ENCODE measurements at regions not wholly inside any gene's neighbourhood (a gene's known extent, or its start where the extent isn't known, plus 50 kb on each side); places are given as distances from the start of the nearest gene placed in this dataset.

DNA sequence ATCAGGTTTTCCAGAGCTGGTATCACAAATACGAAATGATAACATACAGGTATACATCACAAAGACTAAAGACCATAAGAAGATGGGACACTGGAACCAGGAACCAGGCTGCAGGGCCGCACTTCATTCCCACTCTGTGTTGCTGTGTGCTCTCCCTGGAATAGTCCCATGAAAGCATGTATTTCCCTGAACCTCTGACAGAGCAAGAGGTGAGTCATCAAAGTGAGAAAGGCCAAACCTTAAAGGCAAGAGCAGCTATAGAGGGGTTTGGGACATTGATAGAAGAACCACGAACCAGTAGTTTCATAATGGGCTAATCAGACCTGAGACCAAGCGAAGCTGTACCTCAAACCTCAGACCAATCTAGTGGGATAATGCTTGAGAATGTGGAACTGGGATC lies 283.0 kb upstream of the PRKD1 start:
- Mint-ChIP-seq H3K27ac (ENCODE audit: unreplicated experiment) (no peak overlapping the region), H3K4me1 (ENCODE audit: low read depth, unreplicated experiment) (no peaks in the 10 kb centered on the region), H3K4me3 (ENCODE audit: low read depth, unreplicated experiment) (no peak overlapping the region), H3K27me3 (ENCODE audit: unreplicated experiment) (no peaks in the 10 kb centered on the region), H3K9me3 (ENCODE audit: low read depth, unreplicated experiment) (no peaks in the 10 kb centered on the region), H3K36me3 (ENCODE audit: insufficient read depth, unreplicated experiment) (no peaks in the 10 kb centered on the region)
- CTCF ChIA-PET = no interaction called here
- intact Hi-C loops (cut with micrococcal nuclease; ENCODE audit: unreplicated experiment) = loop anchor here (5.0 to 10.0 kb wide), 2 partner anchors 188 to 1196 kb away; no protein-coding TSS in a partner anchor
- TF ChIP-seq, protein P1, sequence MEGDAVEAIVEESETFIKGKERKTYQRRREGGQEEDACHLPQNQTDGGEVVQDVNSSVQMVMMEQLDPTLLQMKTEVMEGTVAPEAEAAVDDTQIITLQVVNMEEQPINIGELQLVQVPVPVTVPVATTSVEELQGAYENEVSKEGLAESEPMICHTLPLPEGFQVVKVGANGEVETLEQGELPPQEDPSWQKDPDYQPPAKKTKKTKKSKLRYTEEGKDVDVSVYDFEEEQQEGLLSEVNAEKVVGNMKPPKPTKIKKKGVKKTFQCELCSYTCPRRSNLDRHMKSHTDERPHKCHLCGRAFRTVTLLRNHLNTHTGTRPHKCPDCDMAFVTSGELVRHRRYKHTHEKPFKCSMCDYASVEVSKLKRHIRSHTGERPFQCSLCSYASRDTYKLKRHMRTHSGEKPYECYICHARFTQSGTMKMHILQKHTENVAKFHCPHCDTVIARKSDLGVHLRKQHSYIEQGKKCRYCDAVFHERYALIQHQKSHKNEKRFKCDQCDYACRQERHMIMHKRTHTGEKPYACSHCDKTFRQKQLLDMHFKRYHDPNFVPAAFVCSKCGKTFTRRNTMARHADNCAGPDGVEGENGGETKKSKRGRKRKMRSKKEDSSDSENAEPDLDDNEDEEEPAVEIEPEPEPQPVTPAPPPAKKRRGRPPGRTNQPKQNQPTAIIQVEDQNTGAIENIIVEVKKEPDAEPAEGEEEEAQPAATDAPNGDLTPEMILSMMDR (IDR thresholded peaks at IDR 0.05; ENCODE audit: unreplicated experiment) = no peak
- DNase-seq = no peak
- BruUV-seq (replicated peaks) = no TSS peak

DNA sequence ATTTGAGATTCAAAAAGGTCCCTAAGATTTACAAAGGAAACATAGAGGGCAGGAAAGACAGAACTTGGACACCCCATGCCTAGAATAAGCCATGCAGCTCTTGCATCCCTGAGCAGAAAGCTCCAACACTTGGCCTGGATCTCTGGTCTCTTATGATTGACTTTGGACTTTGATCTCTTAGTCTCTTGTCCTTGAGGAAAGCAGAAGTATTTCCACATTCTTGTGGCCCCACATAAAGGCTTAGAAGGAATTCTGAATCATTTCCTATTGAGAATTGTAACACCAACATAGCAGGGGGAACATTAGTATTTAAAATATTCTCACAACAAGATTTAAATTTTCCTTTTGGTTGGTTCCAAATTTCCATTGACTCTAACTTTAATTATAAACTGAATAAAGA lies 283.7 kb upstream of the PRKD1 start:
- H3K36me3 Mint-ChIP-seq (ENCODE audit: insufficient read depth, unreplicated experiment) = no peaks in the 10 kb centered on the region
- CTCF ChIA-PET = no interaction called here
- no peak overlapping the region for H3K27ac Mint-ChIP-seq (ENCODE audit: unreplicated experiment)
- no peak for DNase-seq
- TF ChIP-seq, protein P1 (IDR thresholded peaks at IDR 0.05; ENCODE audit: unreplicated experiment) = no peak
- no peaks in the 10 kb centered on the region for H3K9me3 Mint-ChIP-seq (ENCODE audit: low read depth, unreplicated experiment)
- no TSS peak for BruUV-seq (replicated peaks)
- H3K27me3 Mint-ChIP-seq (ENCODE audit: unreplicated experiment) = no peaks in the 10 kb centered on the region
- intact Hi-C loops (cut with micrococcal nuclease; ENCODE audit: unreplicated experiment) = loop anchor here (5.0 to 10.0 kb wide), 2 partner anchors 189 to 1197 kb away; no protein-coding TSS in a partner anchor
- H3K4me1 Mint-ChIP-seq (ENCODE audit: low read depth, unreplicated experiment) = no peaks in the 10 kb centered on the region
- H3K4me3 Mint-ChIP-seq (ENCODE audit: low read depth, unreplicated experiment) = no peak overlapping the region

DNA sequence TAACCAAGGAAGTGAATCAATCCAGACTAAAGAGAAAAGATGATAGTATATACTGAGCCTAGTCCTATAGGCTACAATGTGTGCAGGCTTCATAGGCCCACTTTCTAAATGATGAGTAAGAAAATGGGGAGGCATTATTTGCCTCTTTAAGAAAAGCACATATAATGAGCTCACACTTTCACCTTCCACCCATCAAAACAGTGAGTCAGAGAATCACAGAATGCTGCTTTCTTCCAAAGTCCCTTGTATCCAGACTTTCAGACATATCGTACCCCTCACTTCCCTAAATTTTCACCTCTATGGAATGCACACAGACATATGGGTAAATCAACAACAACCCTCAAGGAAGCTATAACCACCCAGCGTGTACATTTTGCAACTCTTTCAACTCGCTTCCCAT lies 286.4 kb upstream of the PRKD1 start:
- DNase-seq = no peak
- BruUV-seq (replicated peaks) = no TSS peak
- Mint-ChIP-seq H3K9me3 (ENCODE audit: low read depth, unreplicated experiment) (no peaks in the 10 kb centered on the region), H3K27me3 (ENCODE audit: unreplicated experiment) (no peaks in the 10 kb centered on the region), H3K36me3 (ENCODE audit: insufficient read depth, unreplicated experiment) (no peaks in the 10 kb centered on the region), H3K4me3 (ENCODE audit: low read depth, unreplicated experiment) (no peak overlapping the region), H3K27ac (ENCODE audit: unreplicated experiment) (no peak overlapping the region), H3K4me1 (ENCODE audit: low read depth, unreplicated experiment) (no peaks in the 10 kb centered on the region)
- intact Hi-C loops (cut with micrococcal nuclease; ENCODE audit: unreplicated experiment) = loop anchor here (2.0 to 10.0 kb wide), 4 partner anchors 192 to 1459 kb away; no protein-coding TSS in a partner anchor
- CTCF ChIA-PET = interaction anchor here (0.6 to 2.0 kb wide), 8 partner anchors 9 to 1463 kb away, joined by 3 to 9 read pairs (median 4); no protein-coding TSS in a partner anchor
- TF ChIP-seq, protein P1 (IDR thresholded peaks at IDR 0.05; ENCODE audit: unreplicated experiment) = no peak

DNA sequence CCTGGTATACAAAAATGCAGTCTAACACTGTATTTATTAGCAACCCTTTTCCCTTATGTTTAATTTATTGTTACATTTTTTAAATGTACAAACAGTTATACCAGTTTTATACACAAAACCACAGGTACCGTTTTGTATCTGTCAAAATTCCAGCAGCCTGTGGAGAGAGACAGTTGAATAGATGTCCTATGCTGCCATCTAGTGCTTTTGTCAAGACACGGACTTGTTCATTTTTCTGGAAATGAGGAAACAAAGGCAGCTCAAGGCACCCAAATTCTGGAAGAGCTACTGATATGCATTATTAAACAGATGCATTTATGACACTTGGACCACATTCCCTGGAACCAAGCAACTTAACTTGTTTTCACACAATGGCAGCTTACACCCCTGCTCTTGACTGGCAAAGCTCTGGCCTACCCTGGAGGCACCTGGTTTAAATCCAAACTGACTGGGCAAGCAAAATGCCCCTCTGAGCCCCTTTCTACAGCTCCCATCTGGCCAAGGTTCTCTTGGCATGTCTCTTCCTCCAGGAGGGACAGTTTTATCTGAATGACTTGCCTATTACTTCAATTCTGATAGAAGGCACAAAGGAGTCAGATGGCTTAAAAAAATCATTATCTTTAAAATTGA lies 286.9 kb upstream of the PRKD1 start:
- no peaks in the 10 kb centered on the region for H3K27me3 Mint-ChIP-seq (ENCODE audit: unreplicated experiment)
- no peaks in the 10 kb centered on the region for H3K36me3 Mint-ChIP-seq (ENCODE audit: insufficient read depth, unreplicated experiment)
- H3K9me3 Mint-ChIP-seq (ENCODE audit: low read depth, unreplicated experiment) = no peaks in the 10 kb centered on the region
- CTCF ChIA-PET = interaction anchor here (0.6 to 2.0 kb wide), 9 partner anchors 9 to 1463 kb away, joined by 3 to 9 read pairs (median 4); no protein-coding TSS in a partner anchor
- intact Hi-C loops (cut with micrococcal nuclease; ENCODE audit: unreplicated experiment) = loop anchor here (1.0 to 10.0 kb wide), 6 partner anchors 192 to 1460 kb away; no protein-coding TSS in a partner anchor
- peak; percentile 32 for DNase-seq
- TF ChIP-seq, protein P1 (IDR thresholded peaks at IDR 0.05; ENCODE audit: unreplicated experiment) = peak; percentile 63
- BruUV-seq (replicated peaks) = no TSS peak
- no peak overlapping the region for H3K27ac Mint-ChIP-seq (ENCODE audit: unreplicated experiment)
- no peaks in the 10 kb centered on the region for H3K4me1 Mint-ChIP-seq (ENCODE audit: low read depth, unreplicated experiment)
- no peak overlapping the region for H3K4me3 Mint-ChIP-seq (ENCODE audit: low read depth, unreplicated experiment)
